HG02970 (cell line): ENCODE measurements at regions not wholly inside any gene's neighbourhood (a gene's known extent, or its start where the extent isn't known, plus 50 kb on each side); places are given as distances from the start of the nearest gene placed in this dataset.

ENCODE experiments used
- ATAC-seq: cut with Tn5 transposase; IDR thresholded peaks from one replicate; pipeline ENCODE4 v1.9.1; 2021; ENCODE audit warnings: mild to moderate bottlenecking, moderate library complexity, moderate number of reproducible peaks; ENCODE audit not compliant: unreplicated experiment, low FRiP score

DNA sequence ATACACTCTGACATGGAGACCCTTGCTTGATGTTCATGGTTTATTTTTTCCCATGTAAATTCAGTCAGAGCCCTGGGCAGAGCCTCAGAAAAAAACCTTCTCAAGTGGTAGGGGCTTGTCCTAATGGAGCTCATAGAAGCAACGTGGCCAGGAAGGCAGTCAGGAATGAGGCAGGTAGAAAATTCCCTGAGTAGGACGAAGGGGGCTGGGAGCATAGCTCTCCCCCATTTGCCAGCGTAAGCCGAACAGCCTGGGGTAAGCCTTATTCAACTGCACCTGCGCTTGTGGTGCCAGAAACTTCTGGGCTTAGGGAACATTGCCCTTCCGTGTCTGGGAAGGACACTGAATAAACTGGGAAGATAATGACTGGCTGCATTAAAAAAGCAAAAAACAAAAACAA is 238.5 kb upstream of the ROPN1 start:
- ATAC-seq, result no peak

DNA sequence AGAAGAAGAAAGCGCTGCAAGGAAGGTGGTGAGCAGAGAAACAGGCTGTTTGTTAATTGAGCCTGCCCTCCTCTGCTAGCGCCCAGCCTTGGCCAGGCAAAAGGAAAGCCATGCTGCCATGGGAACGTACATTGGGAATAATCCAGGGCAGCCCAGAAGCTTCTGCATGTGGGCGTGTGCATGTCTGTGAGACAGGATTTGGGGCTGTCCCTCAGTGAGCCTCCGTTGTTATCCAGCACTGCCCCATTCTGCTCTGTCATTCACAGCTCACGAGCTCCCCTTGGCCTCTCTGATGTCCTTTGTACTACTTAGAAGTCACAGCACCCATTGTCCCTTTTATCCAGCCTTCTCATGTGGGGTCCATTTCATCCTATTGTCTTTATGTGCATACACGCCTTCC is 239.1 kb upstream of the ROPN1 start:
- no peak for ATAC-seq

DNA sequence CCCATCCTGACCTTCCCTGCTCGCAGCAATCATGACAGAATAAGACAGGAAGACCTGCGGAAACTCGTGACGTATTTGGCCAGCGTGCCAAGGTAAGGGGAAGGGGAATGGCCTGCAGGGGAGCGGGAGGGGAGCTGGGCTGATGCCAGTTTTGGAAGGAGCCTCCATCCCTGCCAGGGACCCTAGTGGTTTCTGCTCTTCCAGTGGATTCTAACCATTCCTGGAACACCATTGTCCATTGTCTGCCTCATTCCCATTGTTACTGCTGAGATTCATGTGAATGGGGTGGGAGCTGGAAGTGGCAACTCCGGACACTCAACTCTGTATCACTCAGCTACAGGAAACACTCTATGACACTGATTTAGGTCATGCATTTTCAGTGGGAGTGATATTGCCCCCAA is 242.9 kb upstream of the ROPN1 start:
- no peak for ATAC-seq

DNA sequence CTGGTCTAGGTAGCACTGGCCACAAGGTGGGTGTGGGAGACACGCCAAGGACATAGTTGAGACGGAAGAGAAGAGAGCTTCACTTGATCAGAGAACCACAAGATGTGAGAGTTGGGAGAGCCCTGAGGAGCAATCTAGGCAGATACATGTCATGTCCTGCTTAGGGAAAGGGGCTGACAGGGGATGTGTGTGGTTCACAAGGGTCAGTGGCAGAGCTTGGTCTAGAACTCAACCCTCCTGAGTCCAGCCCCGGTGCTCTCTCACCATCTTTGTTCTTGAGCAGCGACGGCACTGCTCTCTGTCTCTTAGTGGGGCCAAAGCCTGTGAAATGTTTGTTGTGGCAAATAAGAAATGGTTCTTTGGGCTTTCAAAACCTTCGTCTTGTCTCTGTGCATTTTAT is 243.5 kb upstream of the ROPN1 start:
- ATAC-seq, result no peak

DNA sequence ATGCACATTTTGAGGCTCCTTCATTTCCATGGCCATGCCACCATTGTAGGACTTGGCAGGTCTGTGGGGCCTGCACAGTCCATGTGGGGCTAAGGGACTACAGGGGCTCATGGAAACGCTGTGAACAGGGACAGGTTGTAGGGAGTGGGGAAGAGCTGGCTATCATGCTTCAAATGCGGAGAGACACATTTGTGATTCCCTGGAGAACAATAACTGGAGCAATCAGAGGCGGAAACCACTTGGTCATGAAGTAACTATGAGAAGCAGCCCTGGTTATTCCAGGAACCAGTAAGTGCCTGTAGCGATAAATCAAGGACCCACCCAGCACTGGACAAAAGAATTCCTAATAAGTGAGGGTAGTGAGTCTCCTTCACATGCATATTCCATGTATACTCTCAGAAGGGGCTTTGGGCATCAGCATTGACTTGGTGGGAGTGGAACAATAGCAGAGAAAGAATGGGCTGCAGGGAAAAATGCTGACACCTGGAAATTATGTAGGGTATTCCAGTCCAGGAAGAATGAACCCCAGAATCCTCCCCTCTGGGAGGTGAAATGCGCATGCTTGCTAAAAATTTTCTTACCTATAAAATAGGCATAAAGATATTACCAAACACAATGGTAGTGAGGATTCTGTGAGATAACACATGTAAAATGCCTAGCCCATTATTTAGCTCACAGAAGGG is 251.4 kb upstream of the ROPN1 start:
- no peak for ATAC-seq

DNA sequence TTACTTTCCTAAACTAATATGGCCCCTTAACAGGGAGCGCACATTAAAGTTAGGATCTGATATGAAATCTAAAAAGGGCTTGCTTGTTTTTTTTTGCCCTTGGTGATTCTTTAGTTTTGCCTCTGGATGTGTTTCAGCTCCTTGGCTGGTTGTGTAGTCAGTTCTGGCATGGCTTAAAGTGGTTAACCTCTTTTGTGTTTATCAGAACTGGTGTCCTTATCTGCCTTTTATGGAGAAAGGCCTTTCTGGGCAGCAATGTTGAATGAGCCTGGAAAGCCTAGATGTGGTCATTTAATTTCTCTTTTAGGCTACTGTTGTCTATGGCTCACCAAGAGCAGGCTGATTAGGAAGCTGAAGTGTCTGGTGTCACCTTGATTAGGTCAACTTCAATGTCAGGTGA is 254.5 kb upstream of the ROPN1 start:
- no peak for ATAC-seq

DNA sequence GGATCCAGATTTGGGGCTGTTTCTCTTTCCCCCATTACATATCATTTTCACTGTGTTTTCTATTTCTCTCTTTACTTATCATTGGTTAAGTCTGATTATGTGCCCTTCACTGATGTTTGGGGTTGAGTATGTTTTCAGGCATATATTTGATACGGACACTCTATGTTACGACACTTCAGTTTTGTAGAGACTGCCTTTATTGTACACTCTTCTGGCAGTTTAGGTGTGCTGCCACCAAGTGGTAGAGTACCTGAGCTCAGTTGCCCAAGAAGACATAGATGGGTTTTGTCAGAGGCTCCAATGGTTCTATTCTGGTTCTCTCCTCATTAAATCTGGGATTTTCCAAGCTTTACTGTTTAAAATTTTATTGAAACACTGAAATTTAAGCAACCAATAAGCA is 255.0 kb upstream of the ROPN1 start:
- no peak for ATAC-seq

DNA sequence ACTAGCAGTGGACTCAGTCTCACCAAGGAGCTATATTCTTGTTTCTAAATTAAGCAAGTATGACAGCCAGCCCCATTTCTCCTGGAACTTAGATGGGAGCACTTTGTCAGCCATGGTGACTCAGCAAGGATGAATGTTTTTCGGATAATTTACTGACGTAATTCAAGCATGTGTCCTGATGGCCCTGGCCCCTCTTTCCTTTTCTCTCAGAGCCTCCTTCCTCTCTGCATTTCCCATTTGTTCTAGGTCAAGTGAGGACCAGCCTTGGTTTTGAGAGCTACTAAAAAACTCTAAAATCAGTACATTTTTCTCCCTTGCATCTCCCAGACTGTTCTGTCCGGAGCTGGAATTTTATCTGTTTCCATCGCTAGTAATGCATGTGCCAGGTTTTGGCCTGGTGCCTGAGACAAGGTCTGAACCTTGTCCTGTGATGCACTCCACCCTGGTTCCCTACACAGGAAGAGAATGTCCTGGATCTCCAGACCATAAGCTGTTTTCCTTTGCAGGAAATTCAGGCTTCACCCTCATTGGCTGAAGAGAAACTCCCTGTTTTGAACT is 256.6 kb upstream of the ROPN1 start:
- ATAC-seq, result no peak

DNA sequence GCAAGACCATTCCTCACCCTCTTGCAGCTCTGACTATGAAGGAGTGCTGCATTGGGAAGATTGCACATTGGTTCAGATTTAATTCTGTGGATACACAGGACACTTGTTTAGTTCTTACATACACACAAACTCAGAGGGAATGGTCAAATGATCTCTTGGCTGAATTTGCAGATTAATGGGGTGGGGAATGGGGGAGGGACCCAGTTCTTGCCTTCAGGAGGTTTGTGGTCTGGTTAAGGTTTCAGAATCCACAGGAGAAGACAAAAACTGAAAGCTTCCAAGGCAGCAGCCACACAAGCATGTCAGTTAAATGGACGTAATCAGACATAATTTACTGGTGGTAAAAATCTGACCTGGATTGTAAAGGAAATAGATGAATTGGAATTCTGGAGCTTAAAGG is 257.1 kb upstream of the ROPN1 start:
- ATAC-seq, result no peak

DNA sequence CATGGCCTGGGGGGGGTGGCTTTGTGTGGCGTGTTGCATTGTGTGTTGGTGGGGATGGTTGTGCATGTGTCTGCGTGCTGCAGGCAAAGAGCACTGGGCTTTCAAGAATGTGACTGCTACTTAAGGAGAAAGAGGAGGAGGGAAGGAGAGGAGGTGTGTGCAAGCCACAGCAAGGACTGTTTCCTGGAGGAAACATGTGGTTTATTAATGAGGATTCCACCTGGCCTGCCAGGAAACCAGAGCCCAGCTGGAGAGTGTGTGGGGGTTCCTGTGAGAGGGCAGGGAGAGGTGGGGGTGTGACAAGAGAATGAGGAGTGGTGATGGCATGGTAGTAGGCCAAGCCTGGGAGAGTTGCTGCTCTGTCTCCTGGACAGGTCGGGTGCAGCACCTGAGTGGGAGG is 258.1 kb upstream of the ROPN1 start:
- no peak for ATAC-seq

DNA sequence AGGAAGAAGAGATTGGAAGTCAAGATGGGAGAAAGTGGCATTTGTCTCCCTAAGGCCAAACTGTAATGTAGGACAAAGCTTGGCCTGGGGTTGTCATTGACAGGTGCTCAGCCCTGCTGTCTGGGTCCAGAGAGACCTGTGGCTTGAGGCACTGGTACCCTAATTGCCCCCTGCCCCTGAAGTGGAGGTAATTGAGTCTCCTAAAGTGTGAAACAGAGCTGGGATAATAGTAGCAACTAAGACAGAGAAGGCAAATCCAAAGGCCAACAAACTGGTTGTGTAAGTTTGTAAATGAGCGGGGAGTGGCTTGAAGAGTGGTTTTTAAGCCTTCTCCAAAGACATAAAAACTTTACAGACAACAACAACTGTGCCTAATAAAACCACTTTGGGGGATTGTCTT is 264.2 kb upstream of the ROPN1 start:
- ATAC-seq, result no peak

DNA sequence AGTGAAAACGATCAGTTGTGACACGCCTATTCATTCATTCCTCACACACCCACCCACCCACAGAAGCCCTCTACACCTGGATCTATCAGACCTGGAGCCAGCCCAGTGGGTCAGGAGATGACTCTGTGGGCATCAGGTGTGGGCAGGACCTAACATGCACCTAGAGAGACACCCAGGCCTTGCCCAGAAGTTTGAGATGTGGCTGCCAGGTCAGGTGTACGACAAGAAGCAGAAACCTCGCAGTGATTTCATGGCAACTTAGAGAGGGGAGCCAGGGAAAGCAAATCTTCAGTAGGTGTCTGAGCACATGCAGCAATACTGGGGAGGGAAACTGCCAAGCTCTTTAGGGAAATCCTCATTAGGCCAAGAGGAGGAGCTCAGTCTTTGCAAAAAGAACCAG is 264.7 kb upstream of the ROPN1 start:
- ATAC-seq, result no peak

DNA sequence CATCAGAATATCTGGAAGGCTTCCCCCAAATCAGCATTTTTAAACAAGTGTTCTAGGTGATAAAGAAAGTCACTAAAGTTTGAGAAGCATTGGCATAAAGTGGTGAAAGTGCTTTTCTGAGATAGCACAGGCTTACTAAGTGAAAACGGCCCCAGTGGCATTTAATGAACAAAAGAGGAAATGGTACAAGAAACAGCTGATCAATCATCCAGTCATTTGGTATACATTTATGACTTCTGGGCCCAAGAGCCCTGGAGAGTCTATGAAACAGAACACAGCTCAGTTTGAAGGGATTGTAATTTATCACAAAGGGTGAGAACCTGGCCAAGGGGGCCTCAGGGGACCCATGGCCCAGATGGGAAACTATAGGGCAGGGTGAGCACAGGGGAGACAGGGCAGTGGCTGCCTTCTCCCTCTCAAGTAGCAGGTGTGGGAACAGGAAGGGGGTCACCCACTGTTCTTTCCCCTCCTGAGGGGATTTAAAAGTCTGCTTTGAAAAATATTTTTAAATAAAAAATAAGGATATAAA is 265.5 kb upstream of the ROPN1 start:
- ATAC-seq, result no peak

DNA sequence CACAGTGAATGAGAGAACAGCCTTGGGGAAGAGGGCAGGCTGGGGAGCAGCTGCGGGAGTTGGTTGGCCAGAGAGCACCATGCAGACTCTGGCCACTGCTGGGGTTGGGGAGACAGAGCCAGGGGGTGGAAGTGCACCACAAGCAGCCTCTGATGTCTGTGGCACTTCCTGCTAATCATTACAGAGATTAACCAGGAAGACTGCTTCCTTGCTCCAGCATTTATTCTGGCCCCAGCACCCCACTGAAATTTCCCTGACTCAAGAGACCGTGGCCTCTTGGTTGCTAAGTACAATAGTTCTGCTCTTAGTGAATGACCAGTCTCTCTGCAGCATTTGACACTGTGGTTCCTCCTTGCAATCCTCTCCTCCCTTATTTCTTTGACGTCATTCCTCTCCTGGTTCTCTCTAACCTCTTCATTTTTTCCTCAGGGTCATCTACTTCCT is 266.2 kb upstream of the ROPN1 start:
- ATAC-seq, result no peak

DNA sequence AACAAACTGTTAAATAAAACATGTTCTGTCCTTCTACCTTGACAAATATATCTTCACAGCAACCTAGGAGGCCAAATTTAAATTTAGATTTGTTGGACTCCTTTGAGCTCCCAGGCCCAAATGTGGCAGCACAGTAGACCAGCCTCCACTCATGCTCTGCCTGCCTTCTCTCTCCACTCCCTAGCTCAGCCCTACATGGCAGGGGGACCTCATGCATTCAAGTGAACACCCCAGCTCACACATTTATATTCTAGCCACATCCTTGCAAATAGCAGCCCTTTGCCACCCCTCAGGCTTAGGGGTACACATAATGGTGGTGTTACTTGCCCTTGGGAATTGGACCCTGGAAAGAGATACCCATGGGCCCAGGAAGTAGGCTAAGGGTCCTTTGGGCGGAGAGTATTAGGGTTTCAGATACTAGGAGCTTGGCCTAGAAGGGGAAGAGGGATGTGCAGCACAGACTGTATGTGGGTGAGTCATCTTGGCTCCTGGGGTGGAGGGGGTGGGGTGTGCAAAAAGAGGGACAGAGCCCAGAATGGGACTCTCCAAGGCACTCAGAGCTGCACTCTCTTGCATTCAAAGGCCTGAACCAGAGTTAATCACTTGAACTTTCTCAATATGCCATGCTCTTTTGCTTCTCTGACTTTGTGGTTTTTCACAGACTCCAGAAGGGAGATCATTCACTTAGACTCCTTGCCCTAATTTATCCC is 268.4 kb upstream of the ROPN1 start:
- ATAC-seq, result no peak

DNA sequence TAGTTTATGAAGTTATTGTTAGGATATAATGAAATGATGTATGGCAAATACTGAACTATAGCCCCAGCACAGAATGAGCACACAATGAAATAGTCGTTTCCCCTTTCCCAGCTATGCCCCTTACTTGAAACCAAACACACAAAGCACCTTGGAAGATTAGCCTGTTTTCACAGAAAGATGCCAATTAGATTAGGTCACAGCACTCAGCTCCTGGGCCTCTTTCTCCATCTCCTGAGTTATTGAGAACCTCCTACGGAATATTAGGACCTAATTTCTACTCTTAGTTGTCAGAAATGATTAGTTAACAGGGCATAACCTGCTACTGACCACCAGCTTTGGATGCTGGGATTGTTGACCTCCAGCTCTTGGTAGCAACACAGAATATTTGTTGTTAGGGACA is 269.4 kb upstream of the ROPN1 start:
- ATAC-seq, result no peak

DNA sequence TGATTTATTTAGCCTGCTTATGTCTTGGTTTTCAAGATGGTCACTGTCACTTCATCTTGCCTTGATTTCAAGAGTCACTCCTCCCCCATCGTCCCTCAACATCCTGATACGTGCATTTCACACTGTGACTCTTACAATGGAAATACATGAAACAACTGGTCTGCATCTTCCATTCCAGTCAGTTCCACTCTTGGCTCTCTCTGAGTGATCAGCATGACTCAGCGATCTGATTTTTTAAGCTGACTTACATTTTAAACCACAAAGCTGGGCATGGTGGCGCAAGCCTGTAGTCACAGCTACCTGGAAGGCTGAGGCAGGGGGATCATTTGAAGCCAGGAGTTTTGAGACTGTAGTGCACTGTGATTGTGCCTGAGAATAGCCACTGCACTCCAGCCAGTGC is 271.2 kb upstream of the ROPN1 start:
- no peak for ATAC-seq

DNA sequence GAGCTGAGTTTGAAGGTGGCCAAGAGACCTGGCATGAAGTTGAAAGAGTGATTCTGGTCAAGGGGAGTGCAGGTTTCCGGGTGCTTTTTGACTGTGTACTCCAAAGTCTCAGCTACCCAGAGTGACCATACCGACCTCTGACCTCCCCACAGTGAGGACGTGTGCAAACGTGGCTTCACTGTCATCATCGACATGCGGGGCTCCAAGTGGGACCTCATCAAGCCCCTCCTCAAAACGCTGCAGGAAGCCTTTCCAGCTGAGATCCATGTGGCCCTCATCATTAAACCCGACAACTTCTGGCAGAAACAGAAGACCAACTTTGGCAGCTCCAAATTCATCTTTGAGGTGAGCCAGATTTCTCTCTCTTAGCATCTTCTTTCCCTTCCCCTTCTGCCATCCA is 272.4 kb upstream of the ROPN1 start:
- no peak for ATAC-seq

DNA sequence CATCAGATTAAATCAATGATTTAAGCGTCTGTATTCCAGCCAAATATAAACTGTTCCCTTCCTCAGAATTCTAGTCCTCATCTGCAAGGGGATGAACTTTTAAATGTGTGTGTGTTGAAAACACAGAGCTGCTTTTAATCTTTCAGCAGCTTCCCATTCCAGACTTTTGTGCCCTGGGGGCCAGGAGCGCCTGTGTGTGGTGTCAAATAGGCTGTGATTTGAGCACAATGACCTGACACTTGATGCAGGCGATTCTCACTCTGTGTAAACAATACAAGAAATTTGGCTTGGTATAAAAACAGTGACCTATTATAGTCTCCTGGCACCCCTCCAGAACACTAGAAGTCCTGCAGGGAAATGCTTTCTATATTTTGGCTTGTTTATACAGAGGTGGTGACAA is 274.6 kb upstream of the ROPN1 start:
- no peak for ATAC-seq

DNA sequence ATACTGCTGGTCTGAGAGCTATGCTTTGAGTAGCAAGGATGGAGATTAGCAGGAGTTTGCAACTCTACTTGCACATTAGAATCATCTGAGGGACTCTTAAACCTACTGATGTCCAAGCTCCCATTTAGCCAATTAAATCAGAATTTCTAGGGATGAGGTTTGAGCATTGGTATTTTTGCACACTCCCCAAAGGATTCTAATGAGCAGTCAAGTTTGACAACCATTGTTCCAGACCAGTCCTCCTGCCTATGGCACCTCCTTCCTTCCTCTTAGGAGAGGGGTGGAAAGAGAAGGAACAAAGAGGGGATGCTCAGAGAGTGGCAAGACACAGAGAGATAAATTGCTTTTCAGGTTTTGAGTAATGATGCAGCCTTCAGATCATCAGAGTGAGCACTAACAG is 275.5 kb upstream of the ROPN1 start:
- ATAC-seq, result no peak

DNA sequence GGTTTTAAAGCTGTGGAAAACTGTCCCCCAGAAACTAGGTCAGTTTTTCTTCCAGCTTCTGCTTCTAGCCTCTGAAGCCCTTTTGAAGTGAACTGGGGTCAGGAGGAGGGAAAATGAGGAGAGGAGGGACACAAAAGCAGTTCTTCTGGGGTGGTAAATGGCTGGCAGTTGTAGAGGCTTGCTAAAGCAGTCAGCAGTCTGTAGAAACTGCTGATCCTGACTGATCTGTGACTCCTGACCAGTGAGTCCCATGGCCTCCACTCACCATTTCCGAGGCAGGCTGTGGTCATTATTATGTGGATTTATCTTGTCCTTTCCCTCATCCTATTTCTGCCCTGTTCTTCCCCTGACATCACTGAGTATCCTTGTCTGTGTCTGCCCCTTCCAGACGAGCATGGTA is 276.4 kb upstream of the ROPN1 start:
- ATAC-seq, result no peak

DNA sequence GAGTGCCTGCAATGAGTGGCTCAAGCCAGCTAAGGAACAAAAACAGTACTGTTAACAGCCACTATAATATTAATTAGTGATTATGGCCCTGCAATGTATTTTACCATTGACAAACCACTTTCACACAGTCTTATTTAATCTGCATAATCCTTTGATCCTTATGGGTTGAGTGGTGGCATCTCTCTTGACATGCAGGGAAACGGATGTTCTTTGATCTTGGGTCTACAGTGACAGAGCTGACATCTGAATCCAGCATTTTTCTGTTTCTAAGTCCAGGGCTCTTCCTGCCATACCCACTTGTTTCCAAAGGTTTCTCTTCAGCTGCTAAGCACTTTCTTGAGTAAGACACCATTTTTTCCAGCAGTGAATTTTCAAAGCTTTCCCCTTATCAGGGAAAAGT is 277.7 kb upstream of the ROPN1 start:
- no peak for ATAC-seq
